ENCODE measurements at regions not wholly inside any gene's neighbourhood (a gene's known extent, or its start where the extent isn't known, plus 50 kb on each side); places are given as distances from the start of the nearest gene placed in this dataset.

GRCh38 chr15:70480196-70480856 is 283.0 kb downstream of the UACA start:
- H3K56ac ChIP-seq (ENCODE audit: extremely low read depth, insufficient read depth, low read length) = no peak overlapping the region
- no peak overlapping the region for H3K4ac ChIP-seq (ENCODE audit: low read depth, low read length)
- H4K5ac ChIP-seq (ENCODE audit: low read depth, low read length) = no peak overlapping the region
- H3K18ac ChIP-seq (ENCODE audit: low read depth, low read length) = no peak overlapping the region
- H3K4me1 ChIP-seq (ENCODE audit: control insufficient read depth, insufficient read depth, low read length) = peaks cover 7% of the 10 kb centered on the region
- no peak for ATAC-seq (ENCODE audit: low read depth)
- in situ Hi-C loops (cut with MboI; ENCODE audit: low sequenced_read_pairs) = loop anchor here (10.0 to 25.0 kb wide), 4 partner anchors 393 to 1006 kb away; partner anchors contain the start of gene TLE3
- no peaks in the 10 kb centered on the region for H3K9me3 ChIP-seq (ENCODE audit: control insufficient read depth, insufficient read depth, low read length)
- POLR2A ChIA-PET (ENCODE audit: unreplicated experiment) = no interaction called here
- no peak overlapping the region for H3K9ac ChIP-seq (ENCODE audit: low read depth, low read length)
- no peaks in the 10 kb centered on the region for H3K36me3 ChIP-seq (ENCODE audit: control insufficient read depth, insufficient read depth, low read length)
- H3K27me3 ChIP-seq (ENCODE audit: control insufficient read depth, insufficient read depth, low read length) = peaks cover 19% of the 10 kb centered on the region
- dilution Hi-C loops (cut with HindIII; ENCODE audit: low sequenced_read_pairs, unreplicated experiment) = no loop called here
- intact Hi-C loops (cut with micrococcal nuclease) = no loop called here
- H3K79me1 ChIP-seq (ENCODE audit: low read depth in 1 of 2, low read length in 2 of 2) = no peaks in the 10 kb centered on the region
- H3K23ac ChIP-seq (ENCODE audit: low read depth, low read length) = no peak overlapping the region
- no peak overlapping the region for H3K14ac ChIP-seq (replicated peaks; ENCODE audit: low read depth, low read length)
- no peak overlapping the region for H3K4me3 ChIP-seq (ENCODE audit: insufficient read depth, low read depth, low read length)
- TF ChIP-seq MAZ (IDR thresholded peaks at IDR 0.05; ENCODE audit: borderline replicate concordance, low read depth, low read length) = no peak
- no peak for TF ChIP-seq CTCF (conservative IDR thresholded peaks at IDR 0.05; ENCODE audit: low read depth, low read length)
- TF ChIP-seq NFE2L2 (IDR thresholded peaks at IDR 0.05; ENCODE audit: low read depth, low read length) = no peak
- no peak for TF ChIP-seq RAD21 (IDR thresholded peaks at IDR 0.05; ENCODE audit: low read length)
- no peak for TF ChIP-seq RCOR1 (IDR thresholded peaks at IDR 0.05; ENCODE audit: insufficient replicate concordance, low read length)
- TF ChIP-seq CHD1 (IDR thresholded peaks at IDR 0.05; ENCODE audit: low read depth, low read length) = no peak
- TF ChIP-seq USF2 (IDR thresholded peaks at IDR 0.05; ENCODE audit: low read depth, low read length) = no peak
- no peak for TF ChIP-seq MXI1 (IDR thresholded peaks at IDR 0.05; ENCODE audit: borderline replicate concordance, low read depth, low read length)
- TF ChIP-seq RFX5 (IDR thresholded peaks at IDR 0.05; ENCODE audit: low read depth, low read length) = no peak
- TF ChIP-seq POLR2A (IDR thresholded peaks at IDR 0.05; ENCODE audit: low read depth, low read length) = no peak
- no peak for TF ChIP-seq BHLHE40 (IDR thresholded peaks at IDR 0.05; ENCODE audit: low read depth, low read length)
- TF ChIP-seq SMC3 (IDR thresholded peaks at IDR 0.05; ENCODE audit: low read depth, low read length) = no peak
- no peak for TF ChIP-seq ELK1 (IDR thresholded peaks at IDR 0.05; ENCODE audit: borderline replicate concordance, low read depth, low read length)
- TF ChIP-seq MAFK (IDR thresholded peaks at IDR 0.05; ENCODE audit: low read depth, low read length) = no peak
- no peak overlapping the region for H2AK5ac ChIP-seq (ENCODE audit: low read depth, low read length)
- H3K27ac ChIP-seq (ENCODE audit: insufficient read depth, low read length) = no peak overlapping the region
- no TSS peak for BruUV-seq (replicated peaks)
- H4K91ac ChIP-seq (ENCODE audit: insufficient read depth, low read depth, low read length) = no peak overlapping the region
- no peak overlapping the region for H2AFZ ChIP-seq (replicated peaks; ENCODE audit: low read length, poor library complexity)
- H2BK20ac ChIP-seq (ENCODE audit: low read depth, low read length) = no peak overlapping the region; the same call in 1 of the 2 replicates
- H3K4me2 ChIP-seq (ENCODE audit: low read depth, low read length) = no peak overlapping the region
- DNase-seq = no peak
- CTCF ChIA-PET = interaction anchor here (0.6 kb wide), 1 partner anchor 609 kb away, joined by 5 read pairs; no protein-coding TSS in a partner anchor
- no peak overlapping the region for H2AK9ac ChIP-seq (replicated peaks; ENCODE audit: low read depth, low read length, poor library complexity)
- H4K8ac ChIP-seq (ENCODE audit: low read depth in 2 of 2, low read length in 2 of 2) = no peak overlapping the region
- no peak overlapping the region for H2BK5ac ChIP-seq (ENCODE audit: low read depth, low read length, poor library complexity, severe bottlenecking)
- H2BK15ac ChIP-seq (ENCODE audit: low read depth, low read length) = no peak overlapping the region
- H2BK120ac ChIP-seq (ENCODE audit: low read depth, low read length) = no peak overlapping the region
- H3K9me1 ChIP-seq (ENCODE audit: insufficient read depth, low read length) = peaks cover 10% of the 10 kb centered on the region
- no peaks in the 10 kb centered on the region for H4K20me1 ChIP-seq (ENCODE audit: insufficient read depth, low read length)
- WGBS, 2 experiments (ENCODE audit: extremely low coverage in 2 of 2, insufficient read length in 1 of 2) = 90% methylated on average over 4 of the region's 7 CpGs; no CpG with 5 or more reads in 1 of the 2 experiments
